ENCODE measurements at regions not wholly inside any gene's neighbourhood (a gene's known extent, or its start where the extent isn't known, plus 50 kb on each side); places are given as distances from the start of the nearest gene placed in this dataset.
A peak's percentile ranks its signal among the peaks of the same experiment; 100 is the strongest.

GRCh38 chr10:113442336-113442735, 110.5 kb upstream of the HABP2 start:
- no peak for DNase-seq (ENCODE audit: low spot score)

GRCh38 chr10:113443141-113443925, 109.5 kb upstream of the HABP2 start:
- DNase-seq (ENCODE audit: low spot score) = no peak

DNA sequence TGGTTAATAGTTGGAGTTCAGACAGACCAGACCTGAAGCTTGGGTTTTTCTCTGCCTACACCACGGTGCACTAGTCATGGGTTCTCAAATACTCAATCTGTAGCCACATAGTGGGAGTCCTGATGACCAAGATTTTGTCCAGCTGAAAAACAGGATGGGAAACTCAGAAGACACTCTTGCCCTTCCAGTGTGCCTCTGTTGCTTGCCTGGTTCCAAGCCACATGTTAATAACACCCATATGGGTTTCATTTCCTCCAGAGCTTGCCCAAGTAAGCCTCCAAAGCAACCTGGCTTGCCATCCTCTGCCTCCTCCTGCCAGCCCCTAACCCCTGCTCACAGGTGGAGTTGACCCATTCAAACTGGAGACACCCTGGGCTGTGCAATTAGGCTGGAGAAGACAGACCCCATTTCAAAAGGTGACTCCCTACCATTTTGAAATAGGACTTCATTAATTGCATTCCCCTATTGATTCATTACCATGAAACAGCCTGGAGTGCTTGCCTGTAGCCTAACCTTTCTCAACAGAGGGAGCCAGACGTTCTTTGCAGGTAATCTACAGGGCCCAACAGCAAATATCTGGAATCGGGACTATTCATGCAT, 108.0 kb upstream of the HABP2 start:
- no peak for DNase-seq (ENCODE audit: low spot score)

GRCh38 chr10:113445736-113446135, 107.1 kb upstream of the HABP2 start:
- DNase-seq (ENCODE audit: low spot score) = no peak

DNA sequence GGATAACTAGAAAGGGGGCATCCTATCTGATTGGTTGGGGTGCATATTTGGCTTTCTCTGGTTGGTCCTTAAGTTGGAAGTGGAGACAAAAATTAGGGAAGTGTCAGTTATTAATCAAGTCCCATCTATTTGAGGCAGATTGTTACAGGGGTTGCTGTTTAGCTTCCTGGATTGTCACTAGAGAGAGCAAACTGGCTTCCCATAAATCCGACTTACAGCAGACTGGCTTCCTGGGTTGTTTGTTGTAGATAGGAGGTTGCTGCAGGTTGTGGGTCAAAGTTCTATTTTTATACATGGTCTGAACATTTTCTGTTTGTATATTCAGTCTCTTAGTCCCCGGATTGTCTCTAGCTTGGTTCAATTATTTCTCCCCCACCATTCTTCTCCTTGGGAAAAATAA, 106.1 kb upstream of the HABP2 start:
- no peak for DNase-seq (ENCODE audit: low spot score)

DNA sequence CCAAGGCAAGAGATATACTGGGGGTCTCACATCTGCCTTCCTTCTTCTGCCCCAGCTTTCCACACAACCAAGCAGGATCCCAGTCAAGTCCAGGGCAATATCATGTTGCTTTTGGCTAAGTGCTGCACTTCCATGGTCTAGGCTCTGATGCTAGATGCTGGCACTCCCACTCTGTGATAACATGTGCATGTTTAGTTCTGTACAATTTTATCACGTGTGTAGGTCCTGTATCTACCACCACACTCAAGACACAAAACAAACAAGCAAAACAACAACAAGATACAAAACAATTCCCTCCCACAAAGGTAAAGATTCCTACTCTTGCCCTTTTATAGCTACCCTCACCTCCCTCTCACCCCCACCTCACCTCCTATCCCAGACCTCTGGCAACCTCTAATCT, 105.6 kb upstream of the HABP2 start:
- DNase-seq (ENCODE audit: low spot score) = no peak

GRCh38 chr10:113449006-113449695, 103.7 kb upstream of the HABP2 start:
- DNase-seq (ENCODE audit: low spot score) = no peak

- no peak for DNase-seq (ENCODE audit: low spot score)
Observed at GRCh38 chr10:113450046-113450804, 102.6 kb upstream of the HABP2 start.

GRCh38 chr10:113450906-113451305, 101.9 kb upstream of the HABP2 start:
- DNase-seq (ENCODE audit: low spot score) = no peak

- DNase-seq (ENCODE audit: low spot score) = no peak
Observed at GRCh38 chr10:113452146-113452845, 100.6 kb upstream of the HABP2 start.

DNA sequence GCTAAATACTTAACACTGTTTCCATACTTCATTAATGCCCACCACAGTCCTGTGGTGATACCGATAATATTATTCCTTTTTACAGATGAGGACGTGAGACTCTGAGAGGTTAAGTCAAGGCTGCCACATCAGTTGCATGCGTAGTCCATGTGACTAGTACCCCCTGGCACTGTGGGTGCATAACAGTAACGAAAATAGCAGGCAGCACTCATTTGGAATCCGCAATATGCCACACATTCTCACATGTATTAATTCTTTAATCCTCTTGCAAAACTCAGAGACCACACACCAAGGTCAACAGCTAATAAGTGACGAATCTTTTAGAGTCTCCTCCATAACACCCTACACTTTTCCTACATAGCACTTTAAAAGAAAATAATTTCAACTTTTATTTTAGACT, 99.5 kb upstream of the HABP2 start:
- DNase-seq (ENCODE audit: low spot score) = no peak

GRCh38 chr10:113454341-113455061, 98.4 kb upstream of the HABP2 start:
- DNase-seq (ENCODE audit: low spot score) = peak; percentile 38

DNA sequence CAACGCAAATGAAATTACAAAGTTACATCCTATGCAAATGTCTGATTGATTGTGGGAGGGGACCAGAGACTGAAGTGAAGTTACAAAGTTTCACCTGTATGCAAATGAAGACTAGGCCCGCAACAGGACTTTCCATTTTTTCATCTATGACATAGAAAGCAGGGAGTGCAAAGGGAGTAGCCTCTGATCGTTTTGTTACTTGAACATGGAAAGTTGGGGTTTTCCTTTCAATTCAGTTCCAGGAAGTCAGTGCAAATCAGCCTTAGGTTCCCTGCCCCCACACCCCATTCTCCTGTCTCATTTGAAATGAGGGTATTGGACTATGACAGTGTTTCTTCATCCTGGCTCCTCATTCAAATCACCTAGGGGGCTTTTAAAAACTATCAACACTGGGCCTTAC, 96.9 kb upstream of the HABP2 start:
- no peak for DNase-seq (ENCODE audit: low spot score)

DNA sequence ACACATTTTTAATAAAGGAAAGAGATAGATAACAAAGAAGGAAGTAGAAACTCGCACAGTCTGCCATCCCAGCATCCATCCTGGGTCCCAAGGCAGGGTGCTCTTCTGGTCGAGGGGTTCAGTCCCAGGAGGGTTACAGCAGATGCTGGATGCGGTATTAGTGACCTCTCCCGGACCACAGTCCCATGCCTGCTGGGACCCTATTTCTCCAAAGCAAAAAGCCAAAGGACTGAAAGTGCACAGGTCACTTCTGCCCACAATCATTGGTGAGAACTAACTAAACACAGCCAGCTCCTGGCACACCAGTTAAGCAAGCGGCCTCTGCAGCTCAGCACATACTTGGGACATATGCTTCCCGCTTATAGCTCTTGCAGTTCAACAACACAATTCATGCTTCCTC, 96.1 kb upstream of the HABP2 start:
- no peak for DNase-seq (ENCODE audit: low spot score)

GRCh38 chr10:113457408-113457807, 95.4 kb upstream of the HABP2 start:
- no peak for DNase-seq (ENCODE audit: low spot score)

DNA sequence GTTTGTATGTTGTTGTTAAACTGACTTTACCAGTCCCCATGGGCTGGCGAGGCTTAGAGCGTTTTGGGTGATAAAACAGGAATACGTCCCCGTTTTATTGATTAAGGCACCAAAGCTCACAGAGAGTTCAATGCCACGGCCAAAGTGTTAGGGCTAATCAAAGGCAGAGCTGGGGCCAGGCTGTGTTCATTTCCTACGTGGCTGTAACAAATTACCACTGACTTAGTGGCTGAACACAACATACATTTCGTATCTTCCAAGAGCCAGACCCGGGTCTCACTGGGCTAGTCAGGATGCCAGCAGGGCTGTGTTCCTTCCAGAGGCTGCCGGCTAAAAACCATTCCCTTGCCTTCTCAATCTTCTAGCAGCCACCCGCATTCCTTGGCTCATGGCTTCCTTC, 94.4 kb upstream of the HABP2 start:
- no peak for DNase-seq (ENCODE audit: low spot score)

- DNase-seq (ENCODE audit: low spot score) = no peak
Observed at GRCh38 chr10:113458944-113459343, 93.9 kb upstream of the HABP2 start.

- DNase-seq (ENCODE audit: low spot score) = no peak
Observed at GRCh38 chr10:113459626-113460280, 93.1 kb upstream of the HABP2 start.

DNA sequence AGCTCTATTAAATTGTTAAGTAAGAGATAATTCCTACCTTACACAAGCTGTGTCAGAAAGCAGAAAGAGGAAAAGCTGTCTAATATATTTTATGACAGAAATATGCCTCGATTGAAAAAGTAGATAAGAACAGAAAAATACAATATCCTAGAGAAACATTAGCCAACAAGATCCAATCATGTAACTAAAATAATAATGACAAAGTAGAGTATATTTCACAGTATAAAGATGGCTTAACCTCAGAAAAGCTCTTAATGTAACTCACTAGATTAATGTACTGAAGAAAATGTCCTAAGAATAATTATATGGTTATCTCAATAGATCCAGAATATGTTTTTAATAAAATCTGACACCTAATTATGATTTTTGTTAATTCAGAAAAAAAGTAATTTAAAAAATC, 89.8 kb upstream of the HABP2 start:
- DNase-seq (ENCODE audit: low spot score) = no peak

DNA sequence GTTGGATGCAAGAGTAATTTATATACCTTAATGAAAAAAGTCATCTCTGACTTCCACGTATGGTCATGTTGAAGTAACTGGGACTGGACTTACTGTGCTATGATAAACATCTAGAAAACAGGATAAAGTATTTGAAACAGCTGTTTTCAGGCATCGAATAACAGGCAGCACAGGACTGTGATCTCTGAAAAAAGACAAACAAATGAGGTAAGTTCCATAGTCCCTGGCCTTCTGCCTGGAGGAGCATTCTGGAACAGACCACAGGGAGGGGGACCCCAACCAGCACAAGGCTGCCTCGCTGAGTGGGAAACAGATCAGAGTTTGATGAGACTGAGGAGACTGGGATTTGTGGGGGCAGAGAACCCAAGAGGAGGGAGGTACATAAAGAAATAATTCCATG, 89.1 kb upstream of the HABP2 start:
- no peak for DNase-seq (ENCODE audit: low spot score)

DNA sequence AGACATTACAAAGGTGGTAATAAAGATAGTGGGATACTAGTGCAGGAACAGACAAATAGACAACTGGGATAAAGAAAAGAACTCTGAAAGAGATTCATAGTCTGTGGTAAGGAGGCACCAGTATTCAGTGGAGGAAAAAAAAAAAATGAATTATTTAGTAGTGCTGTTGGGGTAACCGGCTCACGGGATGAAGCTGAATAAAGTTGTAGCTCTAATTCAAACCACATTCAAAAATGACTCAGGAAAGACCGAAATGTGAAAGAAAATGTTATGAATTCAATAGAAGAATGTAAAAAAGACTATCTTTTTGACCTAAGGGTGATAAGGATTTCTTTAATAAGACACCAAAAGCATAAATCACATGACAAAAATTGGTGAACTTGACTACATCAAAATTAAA, 83.1 kb upstream of the HABP2 start:
- DNase-seq (ENCODE audit: low spot score) = no peak
